ENCODE measurements at regions not wholly inside any gene's neighbourhood (a gene's known extent, or its start where the extent isn't known, plus 50 kb on each side); places are given as distances from the start of the nearest gene placed in this dataset.

GRCh38 chr7:17689361-17689902 is 250.9 kb downstream of the SNX13 start:
- DNase-seq (ENCODE audit: low read depth in 3 of 3), result no peak

GRCh38 chr7:17690030-17690429 is 250.3 kb downstream of the SNX13 start:
- DNase-seq (ENCODE audit: low read depth in 3 of 3), result no peak

GRCh38 chr7:17696422-17696821 is 243.9 kb downstream of the SNX13 start:
- DNase-seq (ENCODE audit: low read depth in 3 of 3), result no peak

GRCh38 chr7:17697128-17697881 is 243.0 kb downstream of the SNX13 start:
- no peak for DNase-seq (ENCODE audit: low read depth in 3 of 3)

- DNase-seq (ENCODE audit: low read depth in 3 of 3), result no peak
These were observed 240.6 kb downstream of the SNX13 start for GRCh38 chr7:17699696-17700095.

- no peak for DNase-seq (ENCODE audit: low read depth in 3 of 3)
These were observed 240.2 kb downstream of the SNX13 start for GRCh38 chr7:17700138-17700537.

GRCh38 chr7:17706275-17706674 is 234.0 kb downstream of the SNX13 start:
- no peak for DNase-seq (ENCODE audit: low read depth in 3 of 3)

GRCh38 chr7:17706734-17707133 is 233.6 kb downstream of the SNX13 start:
- peak; percentile 2 to 6 (median 5) for DNase-seq (ENCODE audit: low read depth in 3 of 3)

GRCh38 chr7:17709127-17709526 is 231.2 kb downstream of the SNX13 start:
- no peak for DNase-seq (ENCODE audit: low read depth in 3 of 3)

GRCh38 chr7:17709599-17709998 is 230.7 kb downstream of the SNX13 start:
- DNase-seq (ENCODE audit: low read depth in 3 of 3), result no peak

GRCh38 chr7:17710312-17710711 is 230.0 kb downstream of the SNX13 start:
- DNase-seq (ENCODE audit: low read depth in 3 of 3), result no peak

GRCh38 chr7:17713584-17713983 is 226.7 kb downstream of the SNX13 start:
- no peak for DNase-seq (ENCODE audit: low read depth in 3 of 3)

- no peak for DNase-seq (ENCODE audit: low read depth in 3 of 3)
These were observed 223.5 kb downstream of the SNX13 start for GRCh38 chr7:17716816-17717215.

GRCh38 chr7:17719998-17720397 is 220.3 kb downstream of the SNX13 start:
- DNase-seq (ENCODE audit: low read depth in 3 of 3), result no peak

GRCh38 chr7:17721736-17722285 is 218.5 kb downstream of the SNX13 start:
- no peak for DNase-seq (ENCODE audit: low read depth in 3 of 3)

- DNase-seq (ENCODE audit: low read depth in 3 of 3), result no peak
These were observed 217.5 kb downstream of the SNX13 start for GRCh38 chr7:17722798-17723197.

GRCh38 chr7:17725821-17726220 is 214.5 kb downstream of the SNX13 start:
- no peak for DNase-seq (ENCODE audit: low read depth in 3 of 3)

GRCh38 chr7:17732083-17732482 is 208.2 kb downstream of the SNX13 start:
- DNase-seq (ENCODE audit: low read depth in 3 of 3), result no peak
